Small intestine (tissue), 7 donors: ENCODE measurements at regions not wholly inside any gene's neighbourhood (a gene's known extent, or its start where the extent isn't known, plus 50 kb on each side); places are given as distances from the start of the nearest gene placed in this dataset.

Experiments used
- DNase-seq, 2 donors: peaks; one replicate each; pipeline versions ENCODE4 v3.0.0 to v3.0.0-alpha.2; 2013
- FAIRE-seq: peaks from 2 replicates; lab custom pipeline; 2012; peaks lifted over from hg19 to GRCh38; lab: Jason Lieb, UNC
- H3K27ac ChIP-seq, 3 donors: one replicate each; pipeline ENCODE4 v1.5.1; 2013; ENCODE audit warnings: low read length in 2 of 3, mild to moderate bottlenecking in 2 of 3, control low read depth in 1 of 3, inconsistent platforms in 1 of 3, low read depth in 1 of 3, moderate library complexity in 1 of 3
- H3K27me3 ChIP-seq, 3 donors: one replicate each; pipeline ENCODE4 v1.6.1; 2013; ENCODE audit warnings: low read length in 3 of 3, inconsistent platforms in 1 of 3; ENCODE audit not compliant: control insufficient read depth in 3 of 3, insufficient read depth in 3 of 3
- H3K36me3 ChIP-seq, 3 donors: one replicate each; pipeline ENCODE4 v1.6.1; 2013; ENCODE audit warnings: low read length in 3 of 3, inconsistent platforms in 1 of 3, low read depth in 1 of 3, mild to moderate bottlenecking in 1 of 3, moderate library complexity in 1 of 3; ENCODE audit not compliant: control insufficient read depth in 3 of 3, insufficient read depth in 2 of 3
- H3K4me1 ChIP-seq, 3 donors: one replicate each; pipeline ENCODE4 v1.6.1; 2013; ENCODE audit warnings: low read length in 2 of 3, inconsistent platforms in 1 of 3, low read depth in 1 of 3, mild to moderate bottlenecking in 1 of 3, moderate library complexity in 1 of 3; ENCODE audit not compliant: control insufficient read depth in 3 of 3, insufficient read depth in 2 of 3
- H3K4me3 ChIP-seq, 3 donors: one replicate each; pipeline ENCODE4 v1.5.1; 2013; ENCODE audit warnings: low read length in 3 of 3, control low read depth in 1 of 3, inconsistent platforms in 1 of 3, low read depth in 1 of 3, mild to moderate bottlenecking in 1 of 3, moderate library complexity in 1 of 3
- H3K9me3 ChIP-seq, 2 donors: one replicate each; pipeline ENCODE4 v1.6.1; 2013; ENCODE audit warnings: low read depth in 1 of 2, low read length in 1 of 2; ENCODE audit not compliant: control insufficient read depth in 2 of 2, insufficient read depth in 1 of 2
- WGBS, 3 donors: extraction: QIAGEN DNeasy Blood & Tissue Kit; methylation state at CpG; one replicate each; pipeline ENCODE4 v1.1.7; 2013; 5-methylcytosine and 5-hydroxymethylcytosine counted together
- donor health status: healthy with polysubstance abuse.
- donor health status: control.
- donor health status: control.
- donor health status: Bipolar disorder and iron deficiency.
- donor health status: healthy.

DNA sequence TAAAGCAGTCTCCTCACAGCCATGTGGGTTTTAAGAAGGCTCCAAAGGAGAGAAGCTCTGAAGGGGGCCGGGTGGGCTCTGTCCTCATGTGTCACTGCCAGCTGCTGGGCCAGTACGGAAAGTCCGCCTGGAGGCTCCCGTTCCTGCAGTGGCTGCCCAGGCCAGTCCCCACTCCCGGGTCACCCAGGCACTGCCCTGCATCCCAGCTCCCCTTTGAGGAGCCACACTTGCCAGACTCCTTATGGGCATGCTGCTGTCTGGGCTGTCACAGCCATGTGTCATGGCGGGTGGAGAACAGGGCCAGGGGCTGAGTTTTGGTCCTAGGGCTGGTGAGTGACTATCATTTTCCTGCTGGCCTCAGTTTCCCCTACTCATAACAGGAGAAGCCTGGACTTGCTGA, 79.4 kb upstream of the ACTRT2 start:
- Histone ChIP-seq H3K4me1 (no peaks in the 10 kb centered on the region), H3K4me3 (no peak overlapping the region), H3K9me3 (peaks cover 0 to 15% of the 10 kb centered on the region in 2 donors), H3K27ac (no peak overlapping the region), H3K27me3 (no peaks in the 10 kb centered on the region), H3K36me3 (no peaks in the 10 kb centered on the region)
- DNase-seq: no peak
- no peak for FAIRE-seq
- 88 to 95% (median 93%) methylated on average over 6 of the region's 6 CpGs for WGBS, 3 donors

DNA sequence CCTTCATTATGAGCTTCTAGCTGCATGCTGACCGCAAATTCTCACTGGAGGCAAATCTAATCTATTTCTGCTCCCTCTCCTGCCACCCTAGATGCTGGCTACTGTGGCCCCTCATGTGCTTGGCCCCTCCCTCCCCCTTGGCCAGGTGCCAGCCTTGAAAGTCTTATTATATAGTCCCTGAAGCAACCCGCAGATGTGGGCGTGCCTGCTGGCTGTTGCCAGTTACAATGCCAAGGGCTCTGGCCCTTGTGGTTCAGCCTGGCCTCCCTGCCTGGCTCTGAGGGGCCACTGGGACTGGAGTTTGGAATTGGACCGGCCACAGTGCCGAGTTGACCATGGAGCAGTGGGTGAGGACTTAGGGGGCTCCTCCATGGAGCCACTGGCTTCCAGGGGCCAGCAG, 78.9 kb upstream of the ACTRT2 start:
- H3K27ac ChIP-seq: no peak overlapping the region

DNA sequence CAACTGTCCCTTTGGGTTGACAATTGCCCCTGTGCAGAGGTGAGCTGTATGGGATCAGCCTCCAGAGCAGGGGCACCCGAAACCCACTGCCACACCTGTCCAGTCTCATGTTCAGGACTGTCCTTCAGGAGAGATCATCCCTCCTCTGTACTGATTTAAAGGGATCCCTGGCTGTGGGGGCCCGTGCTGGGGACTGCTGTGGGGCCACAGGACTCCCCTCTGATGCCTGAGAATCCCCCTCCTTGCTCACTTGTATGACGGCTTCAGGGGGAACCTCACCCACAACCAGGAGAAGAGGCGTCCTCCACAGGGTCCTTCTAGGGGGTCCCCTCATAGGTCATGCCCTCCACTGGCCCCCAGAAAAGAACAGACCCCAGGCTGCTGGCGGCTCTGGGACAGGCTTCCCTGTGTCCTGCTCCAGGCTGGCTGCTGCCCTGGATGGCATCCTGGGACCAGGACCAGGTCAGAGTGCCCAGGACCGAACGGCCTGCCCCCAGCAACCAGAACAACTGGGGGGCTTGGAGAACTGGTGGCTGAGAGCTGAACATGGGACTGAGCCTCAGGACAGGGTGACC, 77.5 kb upstream of the ACTRT2 start:
- peaks cover 0 to 15% of the 10 kb centered on the region in 2 donors for H3K9me3 ChIP-seq
- H3K27me3 ChIP-seq: no peaks in the 10 kb centered on the region
- H3K4me3 ChIP-seq: no peak overlapping the region
- H3K27ac ChIP-seq: no peak overlapping the region
- DNase-seq (no peak), FAIRE-seq (no peak)
- no peaks in the 10 kb centered on the region for H3K36me3 ChIP-seq
- 60 to 76% (median 69%) methylated on average over 7 of the region's 7 CpGs for WGBS, 3 donors
- no peaks in the 10 kb centered on the region for H3K4me1 ChIP-seq

More for the DNA sequence above, 78.9 kb upstream of the ACTRT2 start:
- 68 to 78% (median 72%) methylated on average over 5 of the region's 5 CpGs for WGBS, 3 donors
- DNase-seq (no peak), FAIRE-seq (no peak)
- Histone ChIP-seq H3K27me3 (no peaks in the 10 kb centered on the region), H3K4me3 (no peak overlapping the region), H3K9me3 (peaks cover 0 to 15% of the 10 kb centered on the region in 2 donors), H3K36me3 (no peaks in the 10 kb centered on the region), H3K4me1 (no peaks in the 10 kb centered on the region)

DNA sequence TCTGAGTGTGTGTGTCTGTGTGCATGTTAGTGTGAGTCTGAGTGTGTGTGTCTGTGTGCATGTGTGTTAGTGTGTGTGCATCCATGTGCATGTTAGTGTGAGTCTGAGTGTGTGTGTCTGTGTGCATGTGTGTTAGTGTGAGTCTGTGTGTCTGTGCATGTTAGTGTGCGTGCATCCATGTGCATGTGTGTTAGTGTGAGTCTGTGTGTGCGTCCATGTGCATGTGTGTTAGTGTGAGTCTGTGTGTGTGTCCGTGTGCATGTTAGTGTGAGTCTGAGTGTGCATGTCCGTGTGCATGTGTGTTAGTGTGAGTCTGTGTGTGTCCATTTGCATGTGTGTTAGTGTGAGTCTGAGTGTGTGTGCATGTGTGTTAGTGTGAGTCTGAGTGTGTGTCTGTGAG, 76.6 kb upstream of the ACTRT2 start:
- Histone ChIP-seq H3K27me3 (no peaks in the 10 kb centered on the region), H3K4me3 (no peak overlapping the region), H3K27ac (no peak overlapping the region), H3K36me3 (no peaks in the 10 kb centered on the region), H3K9me3 (peaks cover 0 to 12% of the 10 kb centered on the region in 2 donors), H3K4me1 (no peaks in the 10 kb centered on the region)
- no peak for FAIRE-seq
- 67 to 75% (median 68%) methylated on average over 4 of the region's 4 CpGs for WGBS, 3 donors
- DNase-seq: no peak

DNA sequence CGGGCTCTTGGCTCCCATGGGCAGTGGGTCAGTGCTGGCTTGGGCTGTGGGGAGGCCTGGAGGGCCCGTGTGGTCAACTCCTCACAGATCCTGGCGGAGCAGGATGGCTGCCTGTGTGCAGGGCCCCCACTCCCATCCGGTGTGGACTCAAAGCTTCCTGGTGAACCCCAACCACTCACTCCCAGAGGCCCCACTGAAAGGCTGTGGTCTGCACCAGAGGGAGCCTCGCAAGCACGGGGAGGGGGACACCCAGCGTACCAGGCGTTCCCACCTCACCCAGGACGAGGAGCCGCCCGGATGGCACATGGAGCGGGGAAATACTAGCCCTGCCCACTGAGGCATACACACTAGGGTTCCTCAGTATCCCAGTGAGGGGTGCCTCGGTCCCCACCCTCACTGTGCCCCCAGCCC, 75.4 kb upstream of the ACTRT2 start:
- Histone ChIP-seq H3K27ac (no peak overlapping the region), H3K4me1 (no peaks in the 10 kb centered on the region), H3K27me3 (no peaks in the 10 kb centered on the region), H3K9me3 (peaks cover 0 to 7% of the 10 kb centered on the region in 2 donors), H3K4me3 (no peak overlapping the region), H3K36me3 (no peaks in the 10 kb centered on the region)
- DNase-seq (no peak), FAIRE-seq (no peak)
- 72 to 80% (median 79%) methylated on average over 12 to 13 of the region's 13 CpGs for WGBS, 3 donors

DNA sequence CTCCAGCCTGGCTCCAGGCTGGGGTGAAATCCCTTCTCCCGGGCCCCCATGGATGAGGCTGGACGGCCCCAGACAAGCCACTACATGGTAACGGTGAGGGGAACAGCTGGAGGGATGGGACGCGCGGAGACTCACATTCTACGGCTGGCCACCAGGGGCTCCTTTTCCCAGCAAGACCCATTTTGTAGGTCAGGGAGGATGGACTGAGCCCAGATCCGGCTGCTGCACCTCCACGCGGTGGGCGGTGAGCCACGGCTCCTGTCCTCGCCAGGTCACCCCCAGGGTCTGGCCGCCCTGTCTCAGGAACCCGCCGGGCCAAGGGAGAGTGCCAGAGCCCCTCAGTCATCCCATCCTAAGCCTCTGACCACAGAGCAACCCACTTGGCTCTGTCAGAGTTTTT, 75.0 kb upstream of the ACTRT2 start:
- peaks cover 0 to 2% (median 0%) of the 10 kb centered on the region in 3 donors for H3K27me3 ChIP-seq
- FAIRE-seq (no peak), DNase-seq (no peak)
- no peak overlapping the region for H3K27ac ChIP-seq
- peaks cover 0 to 4% of the 10 kb centered on the region in 2 donors for H3K9me3 ChIP-seq
- no peak overlapping the region for H3K4me3 ChIP-seq
- H3K4me1 ChIP-seq: no peaks in the 10 kb centered on the region
- H3K36me3 ChIP-seq: no peaks in the 10 kb centered on the region
- WGBS, 3 donors: 67 to 73% (median 68%) methylated on average over 16 of the region's 16 CpGs

DNA sequence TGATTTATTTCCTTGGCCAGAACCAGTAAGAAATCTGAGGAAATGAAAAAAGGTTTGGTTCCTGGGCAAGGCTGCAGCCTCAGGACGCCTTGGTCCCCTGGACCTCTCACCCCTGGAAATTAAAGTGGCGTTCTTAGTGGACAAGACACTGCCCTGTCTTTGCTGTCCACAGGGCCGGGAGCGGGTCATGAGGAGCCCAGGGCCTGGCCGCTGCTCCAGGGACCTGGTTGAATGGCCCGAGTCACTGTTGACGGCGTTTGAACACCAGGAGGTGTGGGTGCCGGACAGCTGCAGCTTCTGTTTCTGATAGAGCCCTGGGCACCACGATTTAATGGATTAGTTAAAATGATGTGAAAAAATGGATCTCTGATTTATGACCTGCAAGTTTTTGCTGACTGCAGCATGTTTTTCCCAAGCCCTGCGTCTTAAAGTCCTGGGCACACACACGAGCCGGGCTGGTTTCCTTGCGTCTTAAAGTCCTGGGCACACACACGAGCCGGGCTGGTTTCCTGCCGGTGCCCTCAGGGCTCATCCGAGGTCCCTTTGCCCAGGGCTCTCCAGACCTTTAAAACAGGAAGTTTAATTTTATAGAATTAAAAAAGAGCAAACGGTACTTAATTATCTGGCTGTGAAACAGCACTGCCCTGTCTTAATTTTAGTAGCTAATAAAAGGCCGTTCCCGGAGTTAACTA, 74.1 kb upstream of the ACTRT2 start:
- no peak for FAIRE-seq
- WGBS, 3 donors: 49% methylated on average over 21 of the region's 21 CpGs
- Histone ChIP-seq H3K27ac (no peak overlapping the region), H3K27me3 (peaks cover 0 to 2% (median 0%) of the 10 kb centered on the region in 3 donors), H3K4me3 (no peak overlapping the region), H3K9me3 (no peaks in the 10 kb centered on the region), H3K4me1 (no peaks in the 10 kb centered on the region), H3K36me3 (no peaks in the 10 kb centered on the region)
- no peak for DNase-seq

DNA sequence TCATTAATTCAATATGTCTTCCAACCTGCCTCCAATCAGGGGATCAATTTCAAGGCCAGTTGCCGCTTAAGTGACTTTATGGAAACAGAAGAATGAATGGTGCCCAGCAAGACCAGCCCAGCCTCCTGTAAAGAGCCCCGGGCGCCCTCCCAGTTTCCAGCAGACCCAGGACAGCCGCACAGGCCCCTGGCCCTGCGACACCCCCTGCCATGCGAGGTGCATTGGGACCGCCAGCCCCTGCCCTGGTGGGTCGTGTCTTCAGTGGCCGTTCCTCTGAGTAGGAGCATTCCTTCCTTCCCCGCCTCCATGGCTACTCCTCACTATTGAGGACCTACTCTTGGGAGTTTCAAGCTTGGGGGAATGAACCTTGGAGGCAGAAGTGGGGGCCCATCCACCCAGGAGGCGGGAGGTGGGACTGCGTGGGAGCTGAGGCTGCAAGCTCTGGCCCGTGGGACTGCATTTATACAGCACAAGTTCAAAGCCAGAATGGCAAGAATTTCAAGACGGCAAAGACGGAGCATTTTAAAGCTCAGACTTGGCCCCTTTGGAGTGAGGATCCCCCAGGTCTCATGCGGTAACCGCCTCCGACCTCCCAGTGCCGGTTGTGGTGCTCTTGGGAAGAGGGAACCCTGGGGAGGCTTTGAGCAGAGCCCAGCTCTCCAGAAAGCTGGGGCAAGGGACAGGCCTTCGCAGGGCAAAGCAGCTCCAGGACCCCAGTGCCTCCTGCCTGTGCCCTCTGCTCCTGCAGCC, 73.1 kb upstream of the ACTRT2 start:
- H3K9me3 ChIP-seq: no peaks in the 10 kb centered on the region
- no peak overlapping the region for H3K27ac ChIP-seq
- FAIRE-seq (no peak), DNase-seq (no peak)
- H3K4me1 ChIP-seq: no peaks in the 10 kb centered on the region
- no peaks in the 10 kb centered on the region for H3K36me3 ChIP-seq
- peaks cover 0 to 2% (median 0%) of the 10 kb centered on the region in 3 donors for H3K27me3 ChIP-seq
- 86 to 89% (median 89%) methylated on average over 18 to 20 of the region's 20 CpGs for WGBS, 3 donors
- H3K4me3 ChIP-seq: no peak overlapping the region
